ENCODE measurements at regions not wholly inside any gene's neighbourhood (a gene's known extent, or its start where the extent isn't known, plus 50 kb on each side); places are given as distances from the start of the nearest gene placed in this dataset.

GRCh38 chr2:187263675-187264560 lies 184.1 kb downstream of the CALCRL start:
- no peak for DNase-seq (ENCODE audit: low read depth)
- no peak for TF ChIP-seq CTCF (IDR thresholded peaks at IDR 0.05; ENCODE audit: low read depth, low read length, missing control alignments)
- in situ Hi-C loops (cut with HindIII; ENCODE audit: low sequenced_read_pairs), result no loop called here
- no peak overlapping the region for H3K4me3 ChIP-seq (ENCODE audit: low read depth, low read length)

- no peak overlapping the region for H3K4me3 ChIP-seq (ENCODE audit: low read depth, low read length)
- TF ChIP-seq CTCF (IDR thresholded peaks at IDR 0.05; ENCODE audit: low read depth, low read length, missing control alignments), result no peak
- in situ Hi-C loops (cut with HindIII; ENCODE audit: low sequenced_read_pairs), result no loop called here
- DNase-seq (ENCODE audit: low read depth), result no peak
These were observed 186.3 kb downstream of the CALCRL start for GRCh38 chr2:187261705-187262104.

GRCh38 chr2:187252063-187252462 lies 196.0 kb downstream of the CALCRL start:
- TF ChIP-seq CTCF (IDR thresholded peaks at IDR 0.05; ENCODE audit: low read depth, low read length, missing control alignments), result no peak
- no peak overlapping the region for H3K4me3 ChIP-seq (ENCODE audit: low read depth, low read length)
- in situ Hi-C loops (cut with HindIII; ENCODE audit: low sequenced_read_pairs), result no loop called here

GRCh38 chr2:187250137-187250536 lies 197.9 kb downstream of the CALCRL start:
- H3K4me3 ChIP-seq (ENCODE audit: low read depth, low read length), result no peak overlapping the region
- no peak for TF ChIP-seq CTCF (IDR thresholded peaks at IDR 0.05; ENCODE audit: low read depth, low read length, missing control alignments)
- in situ Hi-C loops (cut with HindIII; ENCODE audit: low sequenced_read_pairs), result no loop called here
- no peak for DNase-seq (ENCODE audit: low read depth)

More at GRCh38 chr2:187252063-187252462, 196.0 kb downstream of the CALCRL start:
- DNase-seq (ENCODE audit: low read depth), result no peak

GRCh38 chr2:187233811-187234210 lies 214.2 kb downstream of the CALCRL start:
- DNase-seq (ENCODE audit: low read depth), result no peak
- in situ Hi-C loops (cut with HindIII; ENCODE audit: low sequenced_read_pairs), result no loop called here
- TF ChIP-seq CTCF (IDR thresholded peaks at IDR 0.05; ENCODE audit: low read depth, low read length, missing control alignments), result no peak
- H3K4me3 ChIP-seq (ENCODE audit: low read depth, low read length), result no peak overlapping the region

GRCh38 chr2:187232749-187233148 lies 215.3 kb downstream of the CALCRL start:
- in situ Hi-C loops (cut with HindIII; ENCODE audit: low sequenced_read_pairs), result no loop called here
- H3K4me3 ChIP-seq (ENCODE audit: low read depth, low read length), result no peak overlapping the region
- TF ChIP-seq CTCF (IDR thresholded peaks at IDR 0.05; ENCODE audit: low read depth, low read length, missing control alignments), result no peak
- DNase-seq (ENCODE audit: low read depth), result no peak

Data from astrocyte of the cerebellum (primary cell).